ENCODE measurements at regions not wholly inside any gene's neighbourhood (a gene's known extent, or its start where the extent isn't known, plus 50 kb on each side); places are given as distances from the start of the nearest gene placed in this dataset.

DNA sequence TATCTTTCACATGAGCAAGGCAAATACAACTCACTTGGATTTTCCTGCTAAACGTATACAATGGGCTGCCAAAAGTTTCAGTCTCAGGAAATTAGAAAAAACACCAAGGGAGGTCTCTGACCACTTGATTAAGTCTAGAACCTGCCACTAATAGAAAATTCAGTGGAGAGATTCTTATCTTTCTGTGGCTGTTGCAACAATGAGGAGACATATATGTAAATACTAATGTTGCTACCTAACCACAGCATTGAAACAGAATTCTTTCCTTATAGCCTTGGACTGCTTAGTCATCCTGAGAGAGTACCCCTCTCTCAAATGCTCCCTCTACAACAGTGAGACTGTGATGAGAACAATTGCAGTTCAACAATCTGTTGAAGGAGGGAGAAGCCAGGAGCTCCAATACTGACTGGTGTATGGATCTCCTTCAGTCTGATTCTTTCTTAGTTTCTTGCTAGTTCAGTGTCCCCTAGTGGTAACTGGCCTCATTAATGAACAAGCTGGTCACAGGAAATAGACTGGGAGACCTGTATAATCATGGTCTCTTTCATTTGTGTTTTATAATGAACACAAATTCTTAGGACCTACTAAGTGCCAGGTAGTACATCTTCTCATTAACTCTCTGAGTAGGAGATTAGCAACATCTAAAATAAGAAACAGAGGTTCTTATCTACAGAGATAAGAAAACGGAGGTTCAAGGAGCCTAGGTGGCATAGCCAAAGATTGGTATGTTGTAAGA, 164.5 kb downstream of the SLC38A4 start:
- Histone ChIP-seq H3K9me3 (ENCODE audit: insufficient read depth in 2 of 2, low read depth in 1 of 2, low read length in 1 of 2) (no peaks in the 10 kb centered on the region), H3K36me3 (ENCODE audit: control insufficient read depth in 2 of 4, insufficient read depth in 4 of 4, low read length in 3 of 4) (no peaks in the 10 kb centered on the region), H3K4me2 (ENCODE audit: insufficient read depth in 1 of 2, low read depth in 2 of 2, low read length in 2 of 2) (no peak overlapping the region), H2BK5ac (ENCODE audit: low read depth, low read length) (no peak overlapping the region), H3K4me1 (replicated peaks in 1 of 4; ENCODE audit: control insufficient read depth in 3 of 4, insufficient read depth in 4 of 4, low read length in 3 of 4) (no peaks in the 10 kb centered on the region; a peak in 1 of 7 replicates), H3K79me1 (ENCODE audit: low read depth, low read length) (no peaks in the 10 kb centered on the region), H3K56ac (replicated peaks; ENCODE audit: insufficient read length, low read depth, low read length) (no peak overlapping the region), H3K27ac (ENCODE audit: low read depth, low read length) (no peak overlapping the region), H3K4ac (replicated peaks; ENCODE audit: insufficient read length, low read depth, low read length) (no peak overlapping the region), H4K91ac (replicated peaks; ENCODE audit: insufficient read length, low read length) (peak overlapping the region; percentile 38), H3K14ac (ENCODE audit: insufficient read length) (no peak overlapping the region), H4K20me1 (replicated peaks in 1 of 2; ENCODE audit: control insufficient read depth in 1 of 2, insufficient read depth in 2 of 2, low read length in 2 of 2) (no peaks in the 10 kb centered on the region), H3K79me2 (ENCODE audit: control insufficient read depth in 1 of 2, insufficient read depth in 2 of 2, low read length in 2 of 2) (no peaks in the 10 kb centered on the region), H3K18ac (ENCODE audit: extremely low read depth, low read length) (0 out of 2 replicates have a peak overlapping the region, but pooled peaks have one; percentile 28), H2BK120ac (replicated peaks; ENCODE audit: low read depth, low read length) (no peak overlapping the region), H2BK20ac (ENCODE audit: low read length) (no peak overlapping the region), H3K9ac (replicated peaks in 1 of 4; ENCODE audit: extremely low read depth in 1 of 4, low read depth in 3 of 4, low read length in 3 of 4) (no peak overlapping the region), H2BK15ac (ENCODE audit: low read length) (no peak overlapping the region), H4K8ac (ENCODE audit: extremely low read depth, insufficient read depth, low read length) (no peak overlapping the region), H3K27me3 (replicated peaks in 1 of 4; ENCODE audit: control insufficient read depth in 3 of 4, extremely low read depth in 1 of 4, insufficient read depth in 3 of 4, low read length in 3 of 4) (no peaks in the 10 kb centered on the region), H3K23me2 (ENCODE audit: low read depth, low read length) (no peaks in the 10 kb centered on the region), H3K4me3 (ENCODE audit: extremely low read depth in 1 of 4, insufficient read depth in 2 of 4, low read depth in 3 of 4, low read length in 4 of 4) (no peak overlapping the region), H2AFZ (ENCODE audit: low read length) (no peak overlapping the region), H2AK5ac (ENCODE audit: low read depth, low read length) (no peak overlapping the region), H4K5ac (ENCODE audit: insufficient read length, low read depth, low read length) (no peak overlapping the region), H3K23ac (ENCODE audit: insufficient read length) (no peak overlapping the region), H2BK12ac (ENCODE audit: low read depth, low read length) (no peak overlapping the region)
- POLR2A ChIA-PET (ENCODE audit: partially characterized antibody) = interaction anchor here (1.1 to 2.1 kb wide), 3 partner anchors 288 to 302 kb away, joined by 3 to 13 read pairs (median 4); no protein-coding TSS in a partner anchor
- TF ChIP-seq RAD21 (IDR thresholded peaks at IDR 0.05 in 1 of 2, conservative IDR thresholded peaks at IDR 0.05 in 1 of 2; ENCODE audit: low read depth in 2 of 2, low read length in 2 of 2) (peak; percentile 84), EGR1 (IDR thresholded peaks at IDR 0.05; ENCODE audit: borderline replicate concordance, low read depth, low read length) (no peak), CTCF (IDR thresholded peaks at IDR 0.05; ENCODE audit: control extremely low read depth in 1 of 3, insufficient read depth in 1 of 3, low read depth in 1 of 3, low read length in 3 of 3) (peak in 2 of 3 experiments; percentile 65 to 80; a peak in 3 of 4 replicates), CBX8 (IDR thresholded peaks at IDR 0.05; ENCODE audit: borderline replicate concordance, low read depth, low read length) (no peak), CTBP2 (IDR thresholded peaks at IDR 0.05; ENCODE audit: borderline replicate concordance, insufficient read depth, insufficient read length, low read length) (no peak), SP4 (IDR thresholded peaks at IDR 0.05; ENCODE audit: low read length) (no peak), BACH1 (IDR thresholded peaks at IDR 0.05; ENCODE audit: low read length) (no peak), MAFK (IDR thresholded peaks at IDR 0.05; ENCODE audit: low read depth, low read length) (no peak)
- DNase-seq (ENCODE audit: low read depth in 1 of 2, low spot score in 2 of 2) (no peak), FAIRE-seq (peak; percentile 58)
- WGBS, 2 experiments (ENCODE audit: extremely low coverage in 1 of 2, insufficient coverage in 1 of 2, insufficient read length in 1 of 2, insufficient replicate concordance in 2 of 2, low coverage in 1 of 2, low lambda C conversion rate in 2 of 2, missing lambda C conversion rate in 1 of 2) = 79% methylated on average over 2 of the region's 2 CpGs; no CpG with 5 or more reads in 1 of the 2 experiments
- CTCF ChIA-PET (ENCODE audit: partially characterized antibody) = interaction anchor here (0.5 to 1.4 kb wide), 20 partner anchors 9 to 591 kb away, joined by 3 to 9 read pairs (median 3); no protein-coding TSS in a partner anchor
